Medulla oblongata (tissue), 1 donor: ENCODE measurements at regions not wholly inside any gene's neighbourhood (a gene's known extent, or its start where the extent isn't known, plus 50 kb on each side); places are given as distances from the start of the nearest gene placed in this dataset.
A peak's percentile ranks its signal among the peaks of the same experiment; 100 is the strongest.

Source experiments
- DNase-seq: peaks from one replicate; pipeline ENCODE4 v3.0.0-alpha.2; 2015; ENCODE audit errors: extremely low spot score

GRCh38 chr17:69717214-69717613 is 302.7 kb downstream of the MAP2K6 start:
- DNase-seq = no peak

GRCh38 chr17:69717819-69718218 is 303.3 kb downstream of the MAP2K6 start:
- DNase-seq = no peak

GRCh38 chr17:69719474-69720048 is 305.1 kb downstream of the MAP2K6 start:
- DNase-seq = no peak

GRCh38 chr17:69722518-69722917 is 308.0 kb downstream of the MAP2K6 start:
- DNase-seq = no peak

DNA sequence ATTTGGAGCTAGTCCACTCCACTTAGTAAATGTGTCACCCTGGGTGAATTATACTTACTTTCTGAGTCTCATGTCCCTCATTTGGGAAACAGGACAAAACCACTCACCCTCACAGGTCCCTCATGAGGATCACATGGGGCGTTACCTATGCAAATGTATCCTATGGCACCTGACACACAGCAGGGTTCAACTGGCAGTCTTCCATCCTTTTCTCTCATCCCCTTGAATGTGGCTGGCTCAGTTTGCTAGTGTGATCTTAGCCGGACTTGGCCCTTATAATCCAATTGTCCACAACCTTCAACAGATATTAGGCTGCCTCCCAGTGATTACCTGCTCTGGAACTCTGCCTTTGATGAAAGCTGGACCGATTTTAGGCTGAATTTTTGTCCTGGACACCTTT is 308.8 kb downstream of the MAP2K6 start:
- DNase-seq = no peak

DNA sequence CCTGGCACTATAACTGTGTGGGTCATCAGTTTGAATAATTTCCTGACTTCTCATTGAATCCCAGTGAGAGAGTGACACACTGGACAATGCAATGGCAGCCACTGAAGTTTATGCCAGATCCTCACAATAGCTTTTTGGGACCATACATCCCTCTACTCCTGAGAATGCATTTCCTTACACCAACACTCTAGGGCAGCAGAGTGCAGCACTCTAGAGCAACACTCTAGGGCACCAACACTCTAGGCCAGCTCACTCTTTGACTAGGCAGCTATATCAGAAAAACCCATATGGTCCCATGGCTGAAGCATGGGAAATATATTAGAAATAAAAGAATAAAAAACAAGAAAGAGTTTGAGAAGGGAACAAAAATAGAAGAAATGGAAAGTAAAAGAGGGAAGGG is 309.2 kb downstream of the MAP2K6 start:
- no peak for DNase-seq

GRCh38 chr17:69724238-69724637 is 309.7 kb downstream of the MAP2K6 start:
- no peak for DNase-seq

DNA sequence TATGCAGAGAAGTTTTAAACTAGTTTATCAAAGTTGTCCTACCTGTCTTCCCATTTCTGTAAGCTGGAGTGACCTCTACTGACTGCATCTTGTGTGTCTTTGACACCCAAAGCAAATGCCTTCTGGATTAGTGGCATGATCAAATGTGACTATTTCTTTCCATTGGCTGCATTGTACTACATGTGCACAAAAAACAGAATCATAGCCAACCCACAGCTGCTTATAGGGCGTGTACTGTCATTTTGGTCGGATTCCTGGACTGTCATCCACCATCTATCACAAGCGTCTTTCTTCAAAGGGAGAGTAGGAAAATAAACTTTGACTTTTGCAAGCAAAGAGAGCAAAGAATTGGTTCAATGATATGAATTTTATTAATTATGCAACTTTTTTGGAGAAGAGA is 310.6 kb downstream of the MAP2K6 start:
- no peak for DNase-seq

GRCh38 chr17:69728816-69729215 is 314.3 kb downstream of the MAP2K6 start:
- no peak for DNase-seq

GRCh38 chr17:69729944-69730343 is 315.4 kb downstream of the MAP2K6 start:
- no peak for DNase-seq

- no peak for DNase-seq
These were observed 317.9 kb downstream of the MAP2K6 start for GRCh38 chr17:69732272-69732918.

GRCh38 chr17:69733171-69734012 is 318.9 kb downstream of the MAP2K6 start:
- no peak for DNase-seq

DNA sequence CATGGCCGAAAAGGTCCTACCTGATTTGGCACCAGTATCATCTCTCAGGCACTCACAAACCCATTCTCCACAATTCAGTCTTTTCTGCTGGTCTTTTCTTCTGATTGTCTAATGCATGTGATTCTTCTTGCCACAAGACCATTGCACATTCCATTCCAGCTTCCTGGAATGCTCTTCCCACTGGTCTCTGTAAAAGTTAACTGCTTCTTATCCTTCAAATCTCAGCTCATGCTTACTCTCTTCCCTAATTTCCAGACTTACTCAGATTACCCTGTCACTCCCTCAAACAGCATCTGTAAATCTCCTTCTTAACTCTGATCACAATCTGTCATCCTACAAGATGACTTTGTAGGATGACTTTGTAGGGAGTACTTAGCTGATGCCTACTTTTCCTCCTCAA is 320.2 kb downstream of the MAP2K6 start:
- DNase-seq = no peak

- no peak for DNase-seq
These were observed 320.8 kb downstream of the MAP2K6 start for GRCh38 chr17:69735285-69735684.

- no peak for DNase-seq
These were observed 328.6 kb downstream of the MAP2K6 start for GRCh38 chr17:69743091-69743490.

- no peak for DNase-seq
These were observed 330.1 kb downstream of the MAP2K6 start for GRCh38 chr17:69744512-69745070.

DNA sequence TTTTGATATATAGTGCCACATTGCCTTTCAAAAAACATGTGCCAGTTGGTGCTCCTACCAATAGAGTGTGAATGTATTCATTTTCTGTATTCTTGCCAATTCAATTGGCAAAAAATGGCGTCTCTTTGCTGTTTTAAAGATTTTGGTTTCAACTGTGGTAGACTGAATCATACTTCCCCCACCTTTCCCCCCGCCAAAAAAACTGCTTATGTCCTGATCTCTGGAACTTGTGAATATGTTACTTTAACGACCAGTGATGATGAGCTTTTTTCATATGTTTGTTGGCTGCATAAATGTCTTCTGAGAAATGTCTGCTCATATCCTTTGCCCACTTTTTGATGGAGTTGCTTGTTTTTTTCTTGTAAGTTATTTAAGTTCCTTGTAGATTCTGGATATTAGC is 325.1 kb upstream of the KCNJ16 start:
- DNase-seq = no peak

GRCh38 chr17:69757688-69758430 is 317.2 kb upstream of the KCNJ16 start:
- no peak for DNase-seq

- DNase-seq = no peak
These were observed 314.5 kb upstream of the KCNJ16 start for GRCh38 chr17:69760562-69760961.

- no peak for DNase-seq
These were observed 314.0 kb upstream of the KCNJ16 start for GRCh38 chr17:69761011-69761410.

DNA sequence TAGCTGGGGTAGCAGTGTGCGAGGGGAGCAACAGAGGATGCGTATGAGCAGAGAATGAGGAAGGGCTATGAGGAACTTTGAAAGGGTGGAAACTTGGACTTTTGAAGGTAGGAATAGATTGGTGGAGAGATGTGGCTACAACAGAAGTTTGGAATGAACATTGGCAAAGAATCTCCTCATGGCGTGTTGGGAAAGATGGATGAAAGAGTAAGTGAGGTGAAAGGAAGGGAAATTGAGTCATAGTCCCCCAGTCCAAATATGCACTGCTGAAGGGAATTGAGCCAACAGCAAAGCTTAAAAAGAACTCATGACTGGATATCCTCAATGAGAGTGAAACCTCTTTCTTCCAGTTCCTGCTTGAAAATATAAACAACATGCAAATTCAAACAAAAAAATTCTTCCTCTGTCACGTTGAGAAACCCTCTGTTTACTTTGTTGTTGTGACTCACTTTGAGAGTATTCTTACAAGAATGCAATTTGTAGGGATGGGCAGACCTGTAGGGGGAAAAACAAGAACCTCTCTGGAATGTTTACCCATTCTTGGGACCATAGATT is 313.2 kb upstream of the KCNJ16 start:
- DNase-seq = peak; percentile 14

DNA sequence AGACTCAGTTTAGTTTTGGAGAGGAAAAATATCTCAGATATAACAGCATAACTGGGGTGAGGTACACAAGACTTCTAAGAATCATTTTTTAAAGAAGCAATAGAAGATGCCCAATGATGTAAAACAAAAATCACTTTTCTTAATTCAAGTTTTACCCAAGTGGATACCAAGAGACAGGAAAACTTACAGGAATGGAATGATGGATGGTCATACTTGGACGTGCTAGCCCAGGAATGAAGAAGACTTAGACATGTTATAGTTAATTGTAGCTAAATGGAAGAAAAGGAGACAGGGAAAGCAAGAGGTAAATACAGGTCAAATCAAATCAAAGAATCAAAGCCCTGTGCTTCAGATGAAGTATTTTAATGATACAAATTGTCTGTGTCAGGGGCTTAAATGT is 312.7 kb upstream of the KCNJ16 start:
- no peak for DNase-seq
